Spleen (tissue), 11 donors: ENCODE measurements at regions not wholly inside any gene's neighbourhood (a gene's known extent, or its start where the extent isn't known, plus 50 kb on each side); places are given as distances from the start of the nearest gene placed in this dataset.

ENCODE experiments used
- DNase-seq: peaks from one replicate; pipeline ENCODE4 v3.0.0-alpha.2; 2020
- H3K27ac ChIP-seq, 8 donors: fragments of 200-600 bp; sonication (generic) in 7 of 8; 1 replicate in 4 of 8; 2 replicates in 4 of 8; pipeline versions ENCODE4 v1.5.0 to v1.8.0; 2016 to 2021; ENCODE audit warnings: inconsistent platforms in 4 of 8, mild to moderate bottlenecking in 4 of 8, moderate library complexity in 1 of 8
- H3K27me3 ChIP-seq, 7 donors: fragments of 200-600 bp; sonication (generic) in 6 of 7; replicated peaks in 1 of 7; 1 replicate in 4 of 7; 2 replicates in 3 of 7; pipeline versions ENCODE4 v1.5.0 to v1.8.0; 2016 to 2021; ENCODE audit warnings: inconsistent platforms in 3 of 7, mild to moderate bottlenecking in 1 of 7
- H3K36me3 ChIP-seq, 6 donors: fragments of 200-600 bp; sonication (generic) in 5 of 6; 1 replicate in 4 of 6; 2 replicates in 2 of 6; pipeline versions ENCODE4 v1.5.0 to v1.8.0; 2016 to 2021; ENCODE audit warnings: inconsistent platforms in 2 of 6
- H3K4me1 ChIP-seq, 6 donors: fragments of 200-600 bp; sonication (generic) in 5 of 6; 1 replicate in 3 of 6; 2 replicates in 3 of 6; pipeline versions ENCODE4 v1.5.0 to v1.8.0; 2016 to 2021; ENCODE audit warnings: inconsistent platforms in 3 of 6
- H3K4me3 ChIP-seq, 8 donors: fragments of 200-600 bp; sonication (generic) in 7 of 8; 1 replicate in 4 of 8; 2 replicates in 4 of 8; pipeline versions ENCODE4 v1.5.0 to v1.8.0; 2016 to 2021; ENCODE audit warnings: inconsistent platforms in 4 of 8, mild to moderate bottlenecking in 4 of 8, moderate library complexity in 2 of 8
- H3K9me3 ChIP-seq, 8 donors: fragments of 200-600 bp; sonication (generic) in 7 of 8; 1 replicate in 4 of 8; 2 replicates in 4 of 8; pipeline versions ENCODE4 v1.5.0 to v1.8.0; 2016 to 2021; ENCODE audit warnings: inconsistent platforms in 4 of 8
- CTCF ChIP-seq, 11 experiments: fragments of 200-600 bp in 7 of 11; fragments of 450-650 bp in 4 of 11; sonication (generic) in 4 of 11; IDR thresholded peaks in 8 of 11; conservative IDR thresholded peaks in 3 of 11; 1 replicate in 7 of 11; 2 replicates in 4 of 11; pipeline versions ENCODE4 v1.4.0 to v1.8.0; 2016 to 2021; ENCODE audit warnings: antibody characterized with exemption in 11 of 11, inconsistent platforms in 4 of 11, mild to moderate bottlenecking in 1 of 11
- POLR2A ChIP-seq, 3 donors: fragments of 450-650 bp; IDR thresholded peaks; one replicate each; pipeline ENCODE4 v1.5.1; 2017; ENCODE audit warnings: antibody characterized with exemption in 3 of 3, mild to moderate bottlenecking in 1 of 3
- POLR2AphosphoS5 ChIP-seq, 3 donors: sonication (generic); formaldehyde crosslinking; IDR thresholded peaks; one replicate each; pipeline ENCODE4 v1.5.1; 2017; ENCODE audit warnings: antibody characterized with exemption in 3 of 3
- WGBS, 5 donors: extraction: QIAGEN DNeasy Blood & Tissue Kit in 3 of 5; methylation state at CpG; one replicate each; pipeline versions ENCODE4 v1.1.5 to v1.1.7; 2013 to 2018; 5-methylcytosine and 5-hydroxymethylcytosine counted together
- intact Hi-C: fragments of 100-400 bp; cut with DNase I; formaldehyde crosslinking; loops from one replicate; pipeline ENCODE4 v1.15.0; 2023; ENCODE audit warnings: low total_unique reads
- donor health status: healthy with polysubstance abuse.
- donor health status: DM: no; HTN: no; CAD: no; lungs with moderate emphysema.
- donor health status: DM: no; HTN: no; CAD: no.
- donor health status: Bipolar disorder and iron deficiency.
- donor health status: healthy.
- donor health status: DM: no; HTN: no; CAD: no.
- donor health status: DM: yes; HTN: yes; CAD: no.

GRCh38 chr7:10040674-10041073 lies 933.0 kb upstream of the PHF14 start:
- no peak for DNase-seq
- Histone ChIP-seq H3K27me3 (no peaks in the 10 kb centered on the region), H3K4me1 (no peaks in the 10 kb centered on the region), H3K36me3 (no peaks in the 10 kb centered on the region), H3K4me3 (no peak overlapping the region), H3K27ac (no peak overlapping the region), H3K9me3 (no peaks in the 10 kb centered on the region)
- intact Hi-C loops = no loop called here
- WGBS, 5 donors = 75 to 81% (median 80%) methylated on average over 3 of the region's 3 CpGs
- TF ChIP-seq CTCF (IDR thresholded peaks at IDR 0.05 in 8 of 11, conservative IDR thresholded peaks at IDR 0.05 in 3 of 11) (no peak), POLR2AphosphoS5 (IDR thresholded peaks at IDR 0.05) (no peak), POLR2A (IDR thresholded peaks at IDR 0.05) (no peak)

- DNase-seq = no peak
- intact Hi-C loops = no loop called here
- Histone ChIP-seq H3K27me3 (no peaks in the 10 kb centered on the region), H3K4me1 (no peaks in the 10 kb centered on the region), H3K27ac (no peak overlapping the region), H3K4me3 (no peak overlapping the region), H3K36me3 (no peaks in the 10 kb centered on the region), H3K9me3 (no peaks in the 10 kb centered on the region)
- no peak for TF ChIP-seq CTCF (IDR thresholded peaks at IDR 0.05 in 8 of 11, conservative IDR thresholded peaks at IDR 0.05 in 3 of 11)
- no peak for TF ChIP-seq POLR2AphosphoS5 (IDR thresholded peaks at IDR 0.05)
- TF ChIP-seq POLR2A (IDR thresholded peaks at IDR 0.05) = no peak
These were observed 902.8 kb upstream of the PHF14 start for GRCh38 chr7:10070899-10071298.

GRCh38 chr7:10075866-10076265 lies 897.8 kb upstream of the PHF14 start:
- 83 to 89% (median 86%) methylated on average over 3 of the region's 3 CpGs for WGBS, 5 donors
- peaks cover 0 to 12% (median 0%) of the 10 kb centered on the region in 8 donors for H3K9me3 ChIP-seq
- intact Hi-C loops = no loop called here
- no peak overlapping the region for H3K4me3 ChIP-seq
- TF ChIP-seq CTCF (IDR thresholded peaks at IDR 0.05 in 8 of 11, conservative IDR thresholded peaks at IDR 0.05 in 3 of 11) = no peak
- no peak for TF ChIP-seq POLR2AphosphoS5 (IDR thresholded peaks at IDR 0.05)
- no peak for TF ChIP-seq POLR2A (IDR thresholded peaks at IDR 0.05)
- H3K27ac ChIP-seq = no peak overlapping the region
- no peaks in the 10 kb centered on the region for H3K36me3 ChIP-seq
- no peaks in the 10 kb centered on the region for H3K27me3 ChIP-seq
- no peak for DNase-seq
- no peaks in the 10 kb centered on the region for H3K4me1 ChIP-seq

GRCh38 chr7:10076660-10077300 lies 896.9 kb upstream of the PHF14 start:
- Histone ChIP-seq H3K9me3 (peaks cover 0 to 12% (median 0%) of the 10 kb centered on the region in 8 donors), H3K4me3 (no peak overlapping the region), H3K27ac (no peak overlapping the region), H3K4me1 (no peaks in the 10 kb centered on the region), H3K27me3 (no peaks in the 10 kb centered on the region), H3K36me3 (no peaks in the 10 kb centered on the region)
- WGBS, 5 donors = 62 to 77% (median 74%) methylated on average over 4 of the region's 4 CpGs
- TF ChIP-seq POLR2AphosphoS5 (IDR thresholded peaks at IDR 0.05) (no peak), POLR2A (IDR thresholded peaks at IDR 0.05) (no peak), CTCF (IDR thresholded peaks at IDR 0.05 in 8 of 11, conservative IDR thresholded peaks at IDR 0.05 in 3 of 11) (no peak)
- intact Hi-C loops = no loop called here
- no peak for DNase-seq
